Erythroblast (primary cell): ENCODE measurements at regions not wholly inside any gene's neighbourhood (a gene's known extent, or its start where the extent isn't known, plus 50 kb on each side); places are given as distances from the start of the nearest gene placed in this dataset.
A peak's percentile ranks its signal among the peaks of the same experiment; 100 is the strongest.

Experiments used
- GATA1 ChIP-seq: IDR thresholded peaks from 2 replicates; pipeline ENCODE4 v1.6.1; 2011; ENCODE audit warnings: low read depth, mild to moderate bottlenecking, control low read depth, low read length, moderate library complexity
- POLR2A ChIP-seq: IDR thresholded peaks from 2 replicates; pipeline ENCODE4 v1.6.1; 2011; ENCODE audit warnings: mild to moderate bottlenecking, low read length

- TF ChIP-seq POLR2A = peak; percentile 63
- TF ChIP-seq GATA1 = no peak
Observed at GRCh38 chr5:133902511-133903118, 65.8 kb downstream of the C5orf15 start.
